Osteoblast (primary cell): ENCODE measurements at regions not wholly inside any gene's neighbourhood (a gene's known extent, or its start where the extent isn't known, plus 50 kb on each side); places are given as distances from the start of the nearest gene placed in this dataset.

Source experiments
- DNase-seq: peaks from one replicate; pipeline ENCODE4 v3.0.0; 2011; ENCODE audit warnings: low spot score, mixed read lengths; ENCODE audit not compliant: insufficient read length; ENCODE audit errors: missing footprints
- H2AFZ ChIP-seq: 2 replicates; pipeline ENCODE4 v1.6.0; 2011; ENCODE audit warnings: mild to moderate bottlenecking, low read length
- H3K27ac ChIP-seq: 2 replicates; pipeline ENCODE4 v1.5.1; 2011; ENCODE audit warnings: mild to moderate bottlenecking, low read depth, low read length, moderate library complexity
- H3K27me3 ChIP-seq: 2 replicates; pipeline ENCODE4 v1.6.0; 2012; ENCODE audit warnings: mild to moderate bottlenecking, control low read depth, inconsistent platforms, low read length, moderate library complexity; ENCODE audit not compliant: insufficient read depth
- H3K36me3 ChIP-seq: 2 replicates; pipeline ENCODE4 v1.5.1; 2011; ENCODE audit warnings: mild to moderate bottlenecking, low read length, control low read depth, moderate library complexity; ENCODE audit not compliant: insufficient read depth
- H3K4me1 ChIP-seq: 2 replicates; pipeline ENCODE4 v1.5.1; 2011; ENCODE audit warnings: mild to moderate bottlenecking, low read length, control low read depth, moderate library complexity; ENCODE audit not compliant: insufficient read depth
- H3K4me2 ChIP-seq: 2 replicates; pipeline ENCODE4 v1.6.0; 2011; ENCODE audit warnings: mild to moderate bottlenecking, low read length; ENCODE audit not compliant: insufficient read depth
- H3K4me3 ChIP-seq: fragments of 200-600 bp; sonication (generic); 3 replicates; pipeline ENCODE4 v1.5.1; 2012; ENCODE audit warnings: mild to moderate bottlenecking, low read length, inconsistent platforms; ENCODE audit not compliant: insufficient read depth
- H3K79me2 ChIP-seq: 2 replicates; pipeline ENCODE4 v1.6.0; 2012; ENCODE audit warnings: mild to moderate bottlenecking, low read length, control low read depth, inconsistent platforms; ENCODE audit not compliant: insufficient read depth
- H3K9me3 ChIP-seq: 2 replicates; pipeline ENCODE4 v1.5.1; 2011; ENCODE audit warnings: low read depth, low read length, control low read depth
- H4K20me1 ChIP-seq: 2 replicates; pipeline ENCODE4 v1.6.0; 2012; ENCODE audit warnings: mild to moderate bottlenecking, low read length, control low read depth; ENCODE audit not compliant: insufficient read depth
- CTCF ChIP-seq: IDR thresholded peaks from 2 replicates; pipeline ENCODE4 v1.5.1; 2011; ENCODE audit warnings: mild to moderate bottlenecking, low read depth, low read length, moderate library complexity; ENCODE audit errors: extremely low read depth

GRCh38 chr14:51554339-51554920, 97.3 kb upstream of the FRMD6 start:
- no peak for TF ChIP-seq CTCF
- peak; percentile 64 for DNase-seq

GRCh38 chr14:51554953-51555352, 96.8 kb upstream of the FRMD6 start:
- H3K27me3 ChIP-seq, result no peaks in the 10 kb centered on the region
- no peaks in the 10 kb centered on the region for H3K9me3 ChIP-seq
- TF ChIP-seq CTCF, result peak; percentile 51
- H2AFZ ChIP-seq, result no peak overlapping the region
- H3K4me2 ChIP-seq, result peak overlapping the region; percentile 43
- H3K27ac ChIP-seq, result peak overlapping the region; percentile 96
- no peaks in the 10 kb centered on the region for H3K36me3 ChIP-seq
- H3K4me1 ChIP-seq, result peaks cover 26% of the 10 kb centered on the region
- H4K20me1 ChIP-seq, result no peaks in the 10 kb centered on the region
- DNase-seq, result no peak
- peak overlapping the region; percentile 10 for H3K4me3 ChIP-seq
- peaks cover 7% of the 10 kb centered on the region for H3K79me2 ChIP-seq

More at GRCh38 chr14:51554339-51554920, 97.3 kb upstream of the FRMD6 start:
- Histone ChIP-seq H3K27ac (peak overlapping the region; percentile 96), H2AFZ (peak overlapping the region; percentile 3), H3K27me3 (no peaks in the 10 kb centered on the region), H4K20me1 (no peaks in the 10 kb centered on the region), H3K4me2 (peak overlapping the region; percentile 43), H3K9me3 (no peaks in the 10 kb centered on the region), H3K36me3 (no peaks in the 10 kb centered on the region), H3K4me3 (peak overlapping the region; percentile 10), H3K79me2 (peaks cover 7% of the 10 kb centered on the region), H3K4me1 (peaks cover 26% of the 10 kb centered on the region)

GRCh38 chr14:51561141-51561540, 90.6 kb upstream of the FRMD6 start:
- Histone ChIP-seq H3K79me2 (peaks cover 2% of the 10 kb centered on the region), H3K4me1 (peaks cover 19% of the 10 kb centered on the region), H3K4me3 (no peak overlapping the region), H3K4me2 (no peak overlapping the region), H3K9me3 (no peaks in the 10 kb centered on the region), H4K20me1 (no peaks in the 10 kb centered on the region), H3K27ac (no peak overlapping the region), H3K27me3 (no peaks in the 10 kb centered on the region), H3K36me3 (no peaks in the 10 kb centered on the region), H2AFZ (peak overlapping the region; percentile 18)
- TF ChIP-seq CTCF, result no peak
- no peak for DNase-seq

GRCh38 chr14:51562816-51563215, 88.9 kb upstream of the FRMD6 start:
- Histone ChIP-seq H3K27me3 (no peaks in the 10 kb centered on the region), H3K36me3 (no peaks in the 10 kb centered on the region), H3K27ac (peak overlapping the region; percentile 31), H3K9me3 (no peaks in the 10 kb centered on the region), H3K4me3 (no peak overlapping the region), H2AFZ (peak overlapping the region; percentile 76), H3K79me2 (no peaks in the 10 kb centered on the region), H4K20me1 (no peaks in the 10 kb centered on the region), H3K4me2 (peak overlapping the region; percentile 55), H3K4me1 (peaks cover 19% of the 10 kb centered on the region)
- peak; percentile 65 for DNase-seq
- TF ChIP-seq CTCF, result no peak
